C4-2B (cell line): ENCODE measurements at regions not wholly inside any gene's neighbourhood (a gene's known extent, or its start where the extent isn't known, plus 50 kb on each side); places are given as distances from the start of the nearest gene placed in this dataset.

Source experiments
- ZFX ChIP-seq: fragments of 450-650 bp; IDR thresholded peaks from 2 replicates; pipeline ENCODE4 v1.6.1; 2017
- TF ChIP-seq, protein P1 (sequence below): fragments of 450-650 bp; conservative IDR thresholded peaks from 2 replicates; pipeline ENCODE4 v1.5.1; 2017; ENCODE audit warnings: mild to moderate bottlenecking

DNA sequence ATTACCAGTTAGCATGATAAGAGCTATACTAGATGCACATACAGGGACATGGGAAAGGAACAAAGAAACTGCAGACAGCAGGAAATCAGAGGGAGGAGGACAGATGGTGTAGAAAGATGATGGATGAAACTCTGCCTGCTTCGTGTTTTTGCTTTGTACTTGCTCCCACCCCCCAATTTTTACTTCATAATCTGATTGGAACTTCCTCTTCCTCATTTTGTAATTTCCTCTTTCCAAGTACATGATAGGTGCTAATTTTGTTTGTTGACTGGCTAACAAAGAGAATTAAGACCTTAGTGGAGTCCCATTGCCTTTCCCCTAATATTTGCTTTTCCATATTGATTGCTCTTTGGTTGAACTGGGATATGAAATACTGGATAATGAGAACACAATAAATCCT, 76.0 kb upstream of the PELI1 start:
- TF ChIP-seq, protein P1, sequence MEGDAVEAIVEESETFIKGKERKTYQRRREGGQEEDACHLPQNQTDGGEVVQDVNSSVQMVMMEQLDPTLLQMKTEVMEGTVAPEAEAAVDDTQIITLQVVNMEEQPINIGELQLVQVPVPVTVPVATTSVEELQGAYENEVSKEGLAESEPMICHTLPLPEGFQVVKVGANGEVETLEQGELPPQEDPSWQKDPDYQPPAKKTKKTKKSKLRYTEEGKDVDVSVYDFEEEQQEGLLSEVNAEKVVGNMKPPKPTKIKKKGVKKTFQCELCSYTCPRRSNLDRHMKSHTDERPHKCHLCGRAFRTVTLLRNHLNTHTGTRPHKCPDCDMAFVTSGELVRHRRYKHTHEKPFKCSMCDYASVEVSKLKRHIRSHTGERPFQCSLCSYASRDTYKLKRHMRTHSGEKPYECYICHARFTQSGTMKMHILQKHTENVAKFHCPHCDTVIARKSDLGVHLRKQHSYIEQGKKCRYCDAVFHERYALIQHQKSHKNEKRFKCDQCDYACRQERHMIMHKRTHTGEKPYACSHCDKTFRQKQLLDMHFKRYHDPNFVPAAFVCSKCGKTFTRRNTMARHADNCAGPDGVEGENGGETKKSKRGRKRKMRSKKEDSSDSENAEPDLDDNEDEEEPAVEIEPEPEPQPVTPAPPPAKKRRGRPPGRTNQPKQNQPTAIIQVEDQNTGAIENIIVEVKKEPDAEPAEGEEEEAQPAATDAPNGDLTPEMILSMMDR: no peak
- no peak for TF ChIP-seq ZFX
